ENCODE measurements at regions not wholly inside any gene's neighbourhood (a gene's known extent, or its start where the extent isn't known, plus 50 kb on each side); places are given as distances from the start of the nearest gene placed in this dataset.

- H2AK5ac ChIP-seq (ENCODE audit: insufficient read length, low read length) = no peak overlapping the region
- H4K5ac ChIP-seq (ENCODE audit: insufficient read length, low read depth, low read length) = no peak overlapping the region
- H3K18ac ChIP-seq (ENCODE audit: insufficient read length, low read depth, low read length) = no peak overlapping the region
- no peak overlapping the region for H2BK20ac ChIP-seq (ENCODE audit: low read depth, low read length, poor library complexity, severe bottlenecking)
- no peak overlapping the region for H2BK12ac ChIP-seq (ENCODE audit: insufficient read length, low read depth, low read length)
- Mint-ChIP-seq H3K36me3 (ENCODE audit: insufficient read depth in 1 of 3, low read depth in 3 of 3) (no peaks in the 10 kb centered on the region), H3K27me3 (ENCODE audit: low read depth) (peaks cover 11% of the 10 kb centered on the region), H3K27ac (no peak overlapping the region), H3K4me1 (peaks cover 23 to 27% of the 10 kb centered on the region in 2 experiments), H3K9me3 (no peaks in the 10 kb centered on the region), H3K4me3 (no peak overlapping the region)
- H4K8ac ChIP-seq (replicated peaks; ENCODE audit: insufficient read length, low read depth, low read length) = no peak overlapping the region
- H2AFZ ChIP-seq (ENCODE audit: low read length) = no peak overlapping the region
- H3K9me3 ChIP-seq (ENCODE audit: control insufficient read depth, low read depth, low read length) = no peaks in the 10 kb centered on the region
- H3K4me1 ChIP-seq (ENCODE audit: insufficient read depth, low read length) = peaks cover 2% of the 10 kb centered on the region; the same call in 1 of the 2 replicates
- no peak overlapping the region for H3K23ac ChIP-seq (ENCODE audit: insufficient read length, low read depth, low read length)
- no peak overlapping the region for H2BK120ac ChIP-seq (ENCODE audit: low read depth, low read length, poor library complexity, severe bottlenecking)
- H2BK5ac ChIP-seq (ENCODE audit: insufficient read length, low read length) = no peak overlapping the region
- no peaks in the 10 kb centered on the region for H3K23me2 ChIP-seq (ENCODE audit: insufficient read length, low read depth, low read length, poor library complexity, severe bottlenecking)
- no peaks in the 10 kb centered on the region for H3K27me3 ChIP-seq (ENCODE audit: insufficient read depth, low read length)
- no peaks in the 10 kb centered on the region for H3K79me1 ChIP-seq (ENCODE audit: insufficient read depth, low read depth, low read length, poor library complexity, severe bottlenecking)
- no peak for TF ChIP-seq CTCF (conservative IDR thresholded peaks at IDR 0.05)
- H3K27ac ChIP-seq (ENCODE audit: insufficient read length, low read depth, low read length) = no peak overlapping the region
- no peak overlapping the region for H2BK15ac ChIP-seq (ENCODE audit: low read depth, low read length)
- DNase-seq = no peak
- H3K14ac ChIP-seq (ENCODE audit: insufficient read depth, low read length) = no peak overlapping the region
- H3K9ac ChIP-seq (ENCODE audit: extremely low read depth, insufficient read length, low read length) = no peak overlapping the region
- no peaks in the 10 kb centered on the region for H4K20me1 ChIP-seq (ENCODE audit: control insufficient read depth, insufficient read depth, insufficient read length)
- no CpG with 5 or more reads among the region's 1 CpG for WGBS (ENCODE audit: extremely low coverage, insufficient read length, low lambda C conversion rate)
- H3K4me2 ChIP-seq (ENCODE audit: insufficient read depth, insufficient read length, low read length) = no peak overlapping the region
- no peak overlapping the region for H3K56ac ChIP-seq (ENCODE audit: insufficient read length, low read depth, low read length)
- H3K79me2 ChIP-seq (ENCODE audit: insufficient read depth, low read length) = no peaks in the 10 kb centered on the region
- no peak overlapping the region for H3K4ac ChIP-seq (ENCODE audit: low read depth, low read length)
- no peak overlapping the region for H4K91ac ChIP-seq (ENCODE audit: insufficient read length, low read depth, low read length)
- H3T11ph ChIP-seq (ENCODE audit: low read length) = no peak overlapping the region
Observed at GRCh38 chr5:173768891-173769290, 119.3 kb upstream of the CPEB4 start.

All from H9 (cell line).